CD4-positive, CD25-positive, alpha-beta regulatory T cell (primary cell): ENCODE measurements at regions not wholly inside any gene's neighbourhood (a gene's known extent, or its start where the extent isn't known, plus 50 kb on each side); places are given as distances from the start of the nearest gene placed in this dataset.

ENCODE experiments used
- ATAC-seq, 2 donors: fragments of 150-1000 bp; cut with Tn5 transposase; one replicate each; pipeline ENCODE4 v1.10.0; 2021; ENCODE audit warnings: low read depth in 2 of 2, moderate number of reproducible peaks in 2 of 2, moderate library complexity in 1 of 2
- DNase-seq, 3 donors: peaks; one replicate each; pipeline versions ENCODE4 v3.0.0 to v3.0.0-alpha.2; 2012 to 2022; ENCODE audit warnings: mixed read lengths in 1 of 3
- H3K27ac ChIP-seq: one replicate; pipeline ENCODE4 v1.7.0; 2013; ENCODE audit warnings: mild to moderate bottlenecking, low read length; ENCODE audit not compliant: insufficient read depth, poor library complexity, severe bottlenecking
- H3K27me3 ChIP-seq: one replicate; pipeline ENCODE4 v1.7.0; 2013; ENCODE audit warnings: low read length; ENCODE audit not compliant: control insufficient read depth, insufficient read depth
- H3K36me3 ChIP-seq: one replicate; pipeline ENCODE4 v1.7.0; 2013; ENCODE audit warnings: mild to moderate bottlenecking, low read length, moderate library complexity; ENCODE audit not compliant: control insufficient read depth, insufficient read depth
- H3K4me1 ChIP-seq: 2 replicates; pipeline ENCODE4 v1.7.0; 2013; ENCODE audit warnings: mild to moderate bottlenecking, low read length; ENCODE audit not compliant: insufficient read depth, control insufficient read depth, poor library complexity, severe bottlenecking
- H3K4me3 ChIP-seq: one replicate; pipeline ENCODE4 v1.7.0; 2013; ENCODE audit warnings: low read depth, mild to moderate bottlenecking, low read length, moderate library complexity
- H3K9me3 ChIP-seq, 2 experiments: 1 replicate in 1 of 2; 2 replicates in 1 of 2; pipeline ENCODE4 v1.7.0; 2013; ENCODE audit warnings: low read length in 2 of 2, mild to moderate bottlenecking in 1 of 2, moderate library complexity in 1 of 2; ENCODE audit not compliant: control insufficient read depth in 2 of 2
- H3K27ac Mint-ChIP-seq, 3 donors: one replicate each; pipeline ENCODE4 v1.8.0; 2020 to 2022; ENCODE audit warnings: mild to moderate bottlenecking in 3 of 3, mixed read lengths in 3 of 3, moderate library complexity in 2 of 3
- H3K27me3 Mint-ChIP-seq: one replicate; pipeline ENCODE4 v1.8.0; 2022; ENCODE audit warnings: mild to moderate bottlenecking, mixed read lengths
- H3K36me3 Mint-ChIP-seq: one replicate; pipeline ENCODE4 v1.8.0; 2020; ENCODE audit warnings: mixed read lengths
- H3K4me1 Mint-ChIP-seq, 4 donors: one replicate each; pipeline ENCODE4 v1.8.0; 2020 to 2022; ENCODE audit warnings: mixed read lengths in 4 of 4, mild to moderate bottlenecking in 1 of 4
- H3K4me3 Mint-ChIP-seq, 4 donors: one replicate each; pipeline ENCODE4 v1.8.0; 2020 to 2022; ENCODE audit warnings: mild to moderate bottlenecking in 4 of 4, mixed read lengths in 4 of 4, moderate library complexity in 3 of 4
- H3K9me3 Mint-ChIP-seq, 7 donors: one replicate each; pipeline ENCODE4 v1.8.0; 2020 to 2022; ENCODE audit warnings: mixed read lengths in 7 of 7, mild to moderate bottlenecking in 3 of 7, moderate library complexity in 2 of 7

DNA sequence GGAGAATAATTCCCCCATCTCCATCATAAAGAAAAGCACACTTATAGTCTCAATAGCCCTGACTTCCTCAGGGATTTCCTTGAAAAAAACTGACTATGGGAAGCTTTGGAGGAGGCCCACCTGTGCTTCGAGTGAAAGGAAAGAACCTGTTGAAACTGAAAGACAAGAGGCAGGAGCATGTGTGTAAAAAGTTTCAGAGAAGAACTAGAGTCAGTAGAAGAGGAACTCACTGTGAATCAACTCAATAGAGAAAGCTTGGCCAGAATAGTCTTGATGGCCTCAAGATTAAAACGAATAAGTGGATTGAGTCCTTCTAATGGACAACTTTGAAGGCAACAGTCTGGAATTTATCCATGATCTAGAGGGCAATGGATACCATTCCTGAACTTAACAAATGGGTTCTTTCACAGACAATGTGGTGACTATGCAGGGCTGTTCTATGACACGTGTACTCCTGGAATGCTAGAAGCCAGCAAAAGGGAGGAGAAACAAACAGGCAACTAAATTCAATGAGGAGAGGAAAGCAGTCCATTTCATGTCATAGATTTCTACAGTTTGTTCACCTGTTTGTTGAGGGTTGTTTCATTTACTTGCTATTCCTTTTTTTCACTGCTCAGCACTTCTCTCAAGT is 442.3 kb downstream of the GRB14 start:
- Histone ChIP-seq H3K36me3 (no peaks in the 10 kb centered on the region), H3K4me3 (no peak overlapping the region), H3K27me3 (no peaks in the 10 kb centered on the region), H3K4me1 (no peaks in the 10 kb centered on the region), H3K27ac (no peak overlapping the region), H3K9me3 (peaks cover 0 to 2% of the 10 kb centered on the region in 2 experiments)
- Mint-ChIP-seq H3K4me3 (no peak overlapping the region), H3K4me1 (no peaks in the 10 kb centered on the region), H3K9me3 (peaks cover 0 to 21% (median 10%) of the 10 kb centered on the region in 7 donors), H3K27me3 (no peaks in the 10 kb centered on the region), H3K27ac (no peak overlapping the region), H3K36me3 (no peaks in the 10 kb centered on the region)
- ATAC-seq (no peak), DNase-seq (no peak)

DNA sequence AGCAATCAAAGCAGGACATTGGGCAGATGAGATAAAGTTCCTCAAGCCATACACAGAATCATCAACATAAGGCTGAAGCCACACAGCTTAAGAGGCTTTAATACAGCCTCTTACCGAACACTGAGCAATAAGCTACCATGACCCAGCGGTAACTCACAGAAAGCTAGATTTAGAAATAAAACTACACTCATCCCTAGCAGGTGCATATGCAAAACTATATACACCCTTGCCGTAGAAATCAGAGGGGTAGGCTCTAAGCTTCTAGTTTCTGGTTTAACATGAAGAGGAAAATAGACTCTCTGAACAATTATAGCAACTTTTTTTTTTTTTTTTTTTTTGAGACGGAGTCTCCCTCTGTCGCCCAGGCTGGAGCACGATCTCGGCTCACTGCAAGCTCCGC is 428.8 kb upstream of the FIGN start:
- Mint-ChIP-seq H3K27ac (no peak overlapping the region), H3K4me3 (no peak overlapping the region), H3K27me3 (no peaks in the 10 kb centered on the region), H3K9me3 (peaks cover 3 to 18% (median 5%) of the 10 kb centered on the region in 7 donors), H3K36me3 (no peaks in the 10 kb centered on the region), H3K4me1 (no peaks in the 10 kb centered on the region)
- Histone ChIP-seq H3K36me3 (no peaks in the 10 kb centered on the region), H3K9me3 (peaks cover 0 to 3% of the 10 kb centered on the region in 2 experiments), H3K4me1 (no peaks in the 10 kb centered on the region), H3K27ac (no peak overlapping the region), H3K27me3 (no peaks in the 10 kb centered on the region), H3K4me3 (no peak overlapping the region)
- ATAC-seq (no peak), DNase-seq (no peak)

DNA sequence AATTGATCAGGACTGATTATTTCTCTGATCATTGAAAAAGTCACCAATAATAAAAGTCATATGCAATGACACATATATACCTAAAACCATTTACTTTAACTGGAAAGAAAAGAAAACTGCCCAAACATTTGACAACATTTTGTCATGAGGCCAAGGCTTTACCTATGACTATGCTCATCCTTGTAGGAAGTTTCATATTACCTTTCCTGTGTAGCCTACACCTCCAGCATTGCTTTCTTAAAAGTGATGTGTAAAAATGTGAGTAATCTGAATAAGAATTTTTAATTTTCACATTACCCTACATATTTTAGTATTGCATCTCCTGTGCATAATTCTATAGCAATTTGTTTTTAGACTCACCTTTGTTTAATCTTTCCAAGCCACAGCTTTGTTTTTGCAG is 419.8 kb upstream of the FIGN start:
- Mint-ChIP-seq H3K27me3 (no peaks in the 10 kb centered on the region), H3K9me3 (peaks cover 1 to 14% (median 7%) of the 10 kb centered on the region in 7 donors), H3K27ac (no peak overlapping the region), H3K36me3 (no peaks in the 10 kb centered on the region), H3K4me1 (no peaks in the 10 kb centered on the region), H3K4me3 (no peak overlapping the region)
- Histone ChIP-seq H3K27ac (no peak overlapping the region), H3K36me3 (no peaks in the 10 kb centered on the region), H3K4me3 (no peak overlapping the region), H3K4me1 (no peaks in the 10 kb centered on the region), H3K27me3 (no peaks in the 10 kb centered on the region), H3K9me3 (no peaks in the 10 kb centered on the region)
- ATAC-seq, result no peak
- no peak for DNase-seq

DNA sequence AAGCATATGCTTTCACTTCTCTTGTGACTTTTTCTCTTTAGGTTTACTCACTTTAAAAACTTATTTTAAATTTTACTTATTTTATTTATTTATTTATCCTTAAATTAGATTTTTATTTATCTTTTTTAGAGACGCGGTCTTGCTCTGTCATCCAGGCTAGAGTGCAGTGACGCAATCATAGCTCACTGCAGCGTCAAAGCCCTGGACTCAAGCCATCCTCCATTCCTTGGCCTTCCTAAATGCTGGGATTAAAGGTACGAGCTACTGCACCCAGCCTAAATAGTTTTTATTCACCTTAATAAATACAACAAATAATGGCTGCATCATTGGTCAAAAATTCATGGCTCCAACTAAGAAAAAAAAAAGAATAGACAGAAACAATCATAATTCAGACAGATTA is 415.7 kb upstream of the FIGN start:
- no peaks in the 10 kb centered on the region for H3K27me3 Mint-ChIP-seq
- H3K4me3 Mint-ChIP-seq, result no peak overlapping the region
- no peak overlapping the region for H3K27ac ChIP-seq

DNA sequence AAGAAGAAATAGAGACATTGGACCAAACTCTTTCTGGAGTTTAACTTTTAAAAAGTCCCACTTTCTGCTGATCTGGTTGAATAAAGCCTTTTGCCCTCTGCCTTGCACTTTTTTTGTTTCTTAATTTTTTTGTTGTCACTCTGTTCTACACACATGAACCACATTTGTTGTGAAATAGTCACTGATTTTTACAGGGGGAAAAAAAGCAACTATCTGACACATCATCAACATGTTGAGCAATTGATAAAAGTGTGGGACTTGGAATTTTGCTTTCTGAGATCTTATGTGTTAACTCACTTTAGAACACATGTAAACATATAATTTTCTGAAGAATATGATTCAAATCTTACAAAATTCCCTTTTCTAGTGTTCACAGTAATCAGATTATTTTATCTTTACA is 414.8 kb upstream of the FIGN start:
- H3K27ac ChIP-seq, result no peak overlapping the region
- Mint-ChIP-seq H3K27me3 (no peaks in the 10 kb centered on the region), H3K36me3 (no peaks in the 10 kb centered on the region), H3K4me1 (no peaks in the 10 kb centered on the region), H3K4me3 (no peak overlapping the region), H3K9me3 (peaks cover 0 to 10% (median 4%) of the 10 kb centered on the region in 7 donors), H3K27ac (no peak overlapping the region)
- H3K27me3 ChIP-seq, result no peaks in the 10 kb centered on the region
- no peaks in the 10 kb centered on the region for H3K4me1 ChIP-seq
- ATAC-seq (no peak), DNase-seq (no peak)
- no peaks in the 10 kb centered on the region for H3K9me3 ChIP-seq
- H3K36me3 ChIP-seq, result no peaks in the 10 kb centered on the region
- no peak overlapping the region for H3K4me3 ChIP-seq

More for the DNA sequence above, 415.7 kb upstream of the FIGN start:
- ATAC-seq (no peak), DNase-seq (no peak)
- no peaks in the 10 kb centered on the region for H3K9me3 ChIP-seq
- Mint-ChIP-seq H3K4me1 (no peaks in the 10 kb centered on the region), H3K27ac (no peak overlapping the region), H3K36me3 (no peaks in the 10 kb centered on the region), H3K9me3 (peaks cover 0 to 9% (median 4%) of the 10 kb centered on the region in 7 donors)
- H3K27me3 ChIP-seq, result no peaks in the 10 kb centered on the region
- H3K36me3 ChIP-seq, result no peaks in the 10 kb centered on the region
- H3K4me3 ChIP-seq, result no peak overlapping the region
- H3K4me1 ChIP-seq, result no peaks in the 10 kb centered on the region

DNA sequence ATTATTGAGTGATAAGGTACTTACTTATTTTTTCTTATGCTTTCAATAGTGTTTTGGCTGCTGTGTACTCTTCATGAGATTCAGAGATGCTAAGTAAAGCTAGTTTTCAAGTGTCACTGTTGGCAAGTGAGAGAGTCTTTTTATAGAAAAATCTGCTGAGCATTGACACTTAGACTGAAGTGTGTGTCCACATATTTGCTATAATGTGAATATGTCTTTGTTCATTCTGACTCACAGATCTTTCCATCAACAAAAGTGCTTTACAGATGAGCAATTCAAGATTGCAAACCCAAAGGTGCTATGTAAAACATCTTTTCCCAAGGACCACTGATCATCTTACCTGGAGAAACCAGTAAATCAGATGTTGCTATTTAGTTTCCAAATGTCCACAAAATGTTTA is 410.6 kb upstream of the FIGN start:
- Histone ChIP-seq H3K9me3 (peaks cover 0 to 12% of the 10 kb centered on the region in 2 experiments), H3K4me3 (no peak overlapping the region), H3K36me3 (no peaks in the 10 kb centered on the region), H3K27ac (no peak overlapping the region), H3K4me1 (no peaks in the 10 kb centered on the region), H3K27me3 (no peaks in the 10 kb centered on the region)
- no peak overlapping the region for H3K4me3 Mint-ChIP-seq
- DNase-seq (no peak), ATAC-seq (no peak)
- peaks cover 0 to 10% (median 4%) of the 10 kb centered on the region in 7 donors for H3K9me3 Mint-ChIP-seq
- no peaks in the 10 kb centered on the region for H3K4me1 Mint-ChIP-seq
- H3K27ac Mint-ChIP-seq, result no peak overlapping the region
- H3K36me3 Mint-ChIP-seq, result no peaks in the 10 kb centered on the region
- H3K27me3 Mint-ChIP-seq, result no peaks in the 10 kb centered on the region

DNA sequence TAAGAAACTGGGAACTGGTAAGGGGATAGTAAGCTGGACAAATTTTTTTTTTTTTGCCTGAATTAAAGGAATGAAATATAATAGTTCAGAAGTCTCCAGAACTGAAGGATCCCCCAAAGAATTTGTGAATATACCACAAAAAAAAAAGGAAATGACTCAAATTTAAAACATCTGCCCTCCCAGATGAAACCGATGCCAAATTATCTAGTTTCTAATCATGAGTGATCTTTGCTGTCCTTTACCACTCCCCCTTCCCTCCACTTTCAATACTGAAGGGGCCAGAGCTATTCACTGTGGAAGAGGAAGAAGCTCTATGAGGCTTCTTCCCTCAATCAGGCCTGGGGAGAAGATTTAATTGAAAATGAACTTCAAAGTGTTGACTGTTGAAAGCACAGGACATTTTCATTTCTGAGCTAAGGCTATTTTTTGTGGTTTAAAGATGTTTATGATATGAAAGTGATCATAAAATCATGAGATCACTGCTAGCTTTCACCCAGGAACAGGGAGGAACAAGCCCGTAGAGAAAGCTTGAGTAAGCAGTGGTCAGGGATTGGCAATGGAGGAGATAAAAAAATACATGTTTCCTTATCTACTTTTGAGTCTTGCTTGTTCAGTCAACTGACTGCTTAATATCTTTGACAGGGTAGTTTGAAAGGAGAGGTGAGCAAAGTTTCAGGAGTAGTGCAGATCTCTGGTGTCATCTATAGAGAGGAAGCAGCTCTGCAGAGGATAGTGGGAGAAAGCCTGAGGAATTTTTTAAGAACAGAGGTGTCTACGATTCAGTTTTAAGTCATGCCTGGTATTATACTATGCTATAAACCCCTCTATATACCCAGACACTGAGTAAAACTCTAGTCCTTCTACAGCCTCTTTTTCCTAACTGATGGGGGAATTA is 409.5 kb upstream of the FIGN start:
- H3K9me3 Mint-ChIP-seq, result peaks cover 2 to 10% (median 5%) of the 10 kb centered on the region in 7 donors
- no peak for DNase-seq
- H3K27me3 ChIP-seq, result no peaks in the 10 kb centered on the region
- ATAC-seq, result no peak
- no peaks in the 10 kb centered on the region for H3K27me3 Mint-ChIP-seq
- peaks cover 0 to 12% of the 10 kb centered on the region in 2 experiments for H3K9me3 ChIP-seq
- no peaks in the 10 kb centered on the region for H3K36me3 ChIP-seq
- no peak overlapping the region for H3K4me3 ChIP-seq
- no peaks in the 10 kb centered on the region for H3K4me1 Mint-ChIP-seq
- H3K27ac ChIP-seq, result no peak overlapping the region
- H3K4me3 Mint-ChIP-seq, result no peak overlapping the region
- no peaks in the 10 kb centered on the region for H3K36me3 Mint-ChIP-seq
- H3K27ac Mint-ChIP-seq, result no peak overlapping the region
- no peaks in the 10 kb centered on the region for H3K4me1 ChIP-seq
